ENCODE measurements at regions not wholly inside any gene's neighbourhood (a gene's known extent, or its start where the extent isn't known, plus 50 kb on each side); places are given as distances from the start of the nearest gene placed in this dataset.
A peak's percentile ranks its signal among the peaks of the same experiment; 100 is the strongest.
"Not testable (repeated sequence)": the region's sequence is repeated elsewhere in the genome, so short reads cannot be mapped to it uniquely, and the experiment has no call there.

- H3K27ac Mint-ChIP-seq; DNase-seq; H3K27me3 ChIP-seq (ENCODE audit: insufficient read depth, low read length); H3K4me1 ChIP-seq (ENCODE audit: insufficient read depth, low read length); CTCF ChIA-PET (ENCODE audit: partially characterized antibody); H3K4me1 Mint-ChIP-seq; intact Hi-C loops (cut with micrococcal nuclease); H3K4me3 ChIP-seq (ENCODE audit: low read length in 2 of 2); H3K27me3 Mint-ChIP-seq; H3K4me3 Mint-ChIP-seq; H3K9me3 ChIP-seq (ENCODE audit: control insufficient read depth in 1 of 2, low read length in 2 of 2); H3K36me3 Mint-ChIP-seq; H3K27ac ChIP-seq (ENCODE audit: low read depth, low read length); H3K36me3 ChIP-seq (ENCODE audit: insufficient read depth, low read length); POLR2A ChIA-PET (ENCODE audit: partially characterized antibody): not testable (repeated sequence)
- peaks cover 0 to 23% (median 6%) of the 10 kb centered on the region in 8 donors for H3K9me3 Mint-ChIP-seq
Measured at GRCh38 chrX:74030766-74031165, 178.3 kb upstream of the XIST start.

GRCh38 chrX:74025145-74025544 is 172.6 kb upstream of the XIST start:
- CTCF ChIA-PET (ENCODE audit: partially characterized antibody); H3K9me3 ChIP-seq (ENCODE audit: control insufficient read depth in 1 of 2, low read length in 2 of 2); H3K4me1 ChIP-seq (ENCODE audit: insufficient read depth, low read length); H3K27ac ChIP-seq (ENCODE audit: low read depth, low read length); H3K4me1 Mint-ChIP-seq; H3K4me3 ChIP-seq (ENCODE audit: low read length in 2 of 2); H3K36me3 Mint-ChIP-seq; H3K4me3 Mint-ChIP-seq; H3K36me3 ChIP-seq (ENCODE audit: insufficient read depth, low read length); DNase-seq; H3K27ac Mint-ChIP-seq; H3K27me3 ChIP-seq (ENCODE audit: insufficient read depth, low read length); intact Hi-C loops (cut with micrococcal nuclease); H3K27me3 Mint-ChIP-seq; POLR2A ChIA-PET (ENCODE audit: partially characterized antibody): not testable (repeated sequence)
- peaks cover 0 to 22% (median 15%) of the 10 kb centered on the region in 8 donors for H3K9me3 Mint-ChIP-seq

GRCh38 chrX:74023203-74023602 is 170.7 kb upstream of the XIST start:
- H3K4me3 ChIP-seq (ENCODE audit: low read length in 2 of 2), result no peak overlapping the region
- H3K9me3 ChIP-seq (ENCODE audit: control insufficient read depth in 1 of 2, low read length in 2 of 2), result no peaks in the 10 kb centered on the region
- intact Hi-C loops (cut with micrococcal nuclease), result no loop called here
- Mint-ChIP-seq H3K4me1 (no peaks in the 10 kb centered on the region), H3K9me3 (peaks cover 0 to 20% (median 14%) of the 10 kb centered on the region in 8 donors), H3K4me3 (no peak overlapping the region), H3K27ac (no peak overlapping the region), H3K36me3 (peaks cover 2 to 8% of the 10 kb centered on the region in 2 donors), H3K27me3 (peaks cover 0 to 1% of the 10 kb centered on the region in 2 donors)
- DNase-seq, result no peak
- POLR2A ChIA-PET (ENCODE audit: partially characterized antibody), result no interaction called here
- CTCF ChIA-PET (ENCODE audit: partially characterized antibody), result no interaction called here
- no peaks in the 10 kb centered on the region for H3K36me3 ChIP-seq (ENCODE audit: insufficient read depth, low read length)
- no peaks in the 10 kb centered on the region for H3K4me1 ChIP-seq (ENCODE audit: insufficient read depth, low read length)
- no peaks in the 10 kb centered on the region for H3K27me3 ChIP-seq (ENCODE audit: insufficient read depth, low read length)
- H3K27ac ChIP-seq (ENCODE audit: low read depth, low read length), result no peak overlapping the region

- no peak for DNase-seq
- Histone ChIP-seq H3K27ac (ENCODE audit: low read depth, low read length) (no peak overlapping the region), H3K4me1 (ENCODE audit: insufficient read depth, low read length) (no peaks in the 10 kb centered on the region), H3K9me3 (ENCODE audit: control insufficient read depth in 1 of 2, low read length in 2 of 2) (no peaks in the 10 kb centered on the region), H3K4me3 (ENCODE audit: low read length in 2 of 2) (no peak overlapping the region), H3K36me3 (ENCODE audit: insufficient read depth, low read length) (no peaks in the 10 kb centered on the region), H3K27me3 (ENCODE audit: insufficient read depth, low read length) (no peaks in the 10 kb centered on the region)
- CTCF ChIA-PET (ENCODE audit: partially characterized antibody), result no interaction called here
- POLR2A ChIA-PET (ENCODE audit: partially characterized antibody), result no interaction called here
- Mint-ChIP-seq H3K27me3 (peaks cover 0 to 1% of the 10 kb centered on the region in 2 donors), H3K9me3 (peaks cover 0 to 3% (median 0%) of the 10 kb centered on the region in 8 donors), H3K36me3 (no peaks in the 10 kb centered on the region), H3K4me1 (peaks cover 7 to 14% (median 9%) of the 10 kb centered on the region in 4 donors), H3K4me3 (no peak overlapping the region), H3K27ac (no peak overlapping the region)
- intact Hi-C loops (cut with micrococcal nuclease), result no loop called here
Measured at GRCh38 chrX:74018253-74018652, 165.7 kb upstream of the XIST start.

- no peak overlapping the region for H3K4me3 ChIP-seq (ENCODE audit: low read length in 2 of 2)
- H3K27ac ChIP-seq (ENCODE audit: low read depth, low read length), result no peak overlapping the region
- H3K9me3 Mint-ChIP-seq, result peaks cover 0 to 2% (median 0%) of the 10 kb centered on the region in 8 donors
- H3K36me3 Mint-ChIP-seq, result no peaks in the 10 kb centered on the region
- peaks cover 7 to 14% (median 9%) of the 10 kb centered on the region in 4 donors for H3K4me1 Mint-ChIP-seq
- ChIA-PET POLR2A (ENCODE audit: partially characterized antibody) (interaction anchor here (1.5 kb wide), 1 partner anchor 160 kb away, joined by 3 read pairs; no protein-coding TSS in a partner anchor), CTCF (ENCODE audit: partially characterized antibody) (interaction anchor here (0.7 to 2.7 kb wide), 9 partner anchors 26 to 329 kb away, joined by 3 to 25 read pairs (median 3); partner anchors contain the start of gene XIST)
- peak overlapping the region in 2 of 7 donors; percentile 33 to 39 for H3K27ac Mint-ChIP-seq
- no peaks in the 10 kb centered on the region for H3K27me3 ChIP-seq (ENCODE audit: insufficient read depth, low read length)
- no peak overlapping the region for H3K4me3 Mint-ChIP-seq
- no peaks in the 10 kb centered on the region for H3K4me1 ChIP-seq (ENCODE audit: insufficient read depth, low read length)
- H3K9me3 ChIP-seq (ENCODE audit: control insufficient read depth in 1 of 2, low read length in 2 of 2), result no peaks in the 10 kb centered on the region
- DNase-seq, result peak; percentile 47 to 72 (median 71)
- no peaks in the 10 kb centered on the region for H3K36me3 ChIP-seq (ENCODE audit: insufficient read depth, low read length)
- peaks cover 0 to 1% of the 10 kb centered on the region in 2 donors for H3K27me3 Mint-ChIP-seq
- intact Hi-C loops (cut with micrococcal nuclease), result loop anchor here (1.0 to 2.0 kb wide), 2 partner anchors 119 to 160 kb away; no protein-coding TSS in a partner anchor
Measured at GRCh38 chrX:74015379-74016019, 163.0 kb upstream of the XIST start.

GRCh38 chrX:74009041-74009440 is 156.5 kb upstream of the XIST start:
- H3K9me3 Mint-ChIP-seq, result peaks cover 0 to 8% (median 0%) of the 10 kb centered on the region in 8 donors
- Histone ChIP-seq H3K4me3 (ENCODE audit: low read length in 2 of 2) (no peak overlapping the region), H3K27me3 (ENCODE audit: insufficient read depth, low read length) (no peaks in the 10 kb centered on the region), H3K4me1 (ENCODE audit: insufficient read depth, low read length) (no peaks in the 10 kb centered on the region), H3K9me3 (ENCODE audit: control insufficient read depth in 1 of 2, low read length in 2 of 2) (no peaks in the 10 kb centered on the region), H3K36me3 (ENCODE audit: insufficient read depth, low read length) (no peaks in the 10 kb centered on the region), H3K27ac (ENCODE audit: low read depth, low read length) (no peak overlapping the region)
- no peak overlapping the region for H3K27ac Mint-ChIP-seq
- intact Hi-C loops (cut with micrococcal nuclease), result loop anchor here (10.0 kb wide), 1 partner anchor 914 kb away; no protein-coding TSS in a partner anchor
- DNase-seq, result no peak
- CTCF ChIA-PET (ENCODE audit: partially characterized antibody), result no interaction called here
- H3K4me3 Mint-ChIP-seq, result no peak overlapping the region
- no peaks in the 10 kb centered on the region for H3K27me3 Mint-ChIP-seq
- peaks cover 4 to 6% (median 5%) of the 10 kb centered on the region in 4 donors for H3K4me1 Mint-ChIP-seq
- POLR2A ChIA-PET (ENCODE audit: partially characterized antibody), result no interaction called here
- peaks cover 0 to 16% of the 10 kb centered on the region in 2 donors for H3K36me3 Mint-ChIP-seq

- Histone ChIP-seq H3K27me3 (ENCODE audit: insufficient read depth, low read length) (no peaks in the 10 kb centered on the region), H3K36me3 (ENCODE audit: insufficient read depth, low read length) (no peaks in the 10 kb centered on the region), H3K4me3 (ENCODE audit: low read length in 2 of 2) (no peak overlapping the region), H3K9me3 (ENCODE audit: control insufficient read depth in 1 of 2, low read length in 2 of 2) (no peaks in the 10 kb centered on the region), H3K27ac (ENCODE audit: low read depth, low read length) (no peak overlapping the region), H3K4me1 (ENCODE audit: insufficient read depth, low read length) (peaks cover 7% of the 10 kb centered on the region)
- no peak overlapping the region for H3K27ac Mint-ChIP-seq
- no peak overlapping the region for H3K4me3 Mint-ChIP-seq
- peaks cover 0 to 2% (median 0%) of the 10 kb centered on the region in 8 donors for H3K9me3 Mint-ChIP-seq
- no peak for DNase-seq
- H3K27me3 Mint-ChIP-seq, result no peaks in the 10 kb centered on the region
- ChIA-PET POLR2A (ENCODE audit: partially characterized antibody) (no interaction called here), CTCF (ENCODE audit: partially characterized antibody) (no interaction called here)
- peaks cover 19 to 45% of the 10 kb centered on the region in 2 donors for H3K36me3 Mint-ChIP-seq
- intact Hi-C loops (cut with micrococcal nuclease), result no loop called here
- H3K4me1 Mint-ChIP-seq, result peaks cover 2 to 7% (median 4%) of the 10 kb centered on the region in 4 donors
Measured at GRCh38 chrX:73992019-73992418, 139.5 kb upstream of the XIST start.
